ENCODE measurements at regions not wholly inside any gene's neighbourhood (a gene's known extent, or its start where the extent isn't known, plus 50 kb on each side); places are given as distances from the start of the nearest gene placed in this dataset.

GRCh38 chr3:157912514-157913451, 193.4 kb downstream of the SHOX2 start:
- TF ChIP-seq CTCF (IDR thresholded peaks at IDR 0.05): no peak
- no peak for TF ChIP-seq POLR2A (IDR thresholded peaks at IDR 0.05)

Data from prostate gland (tissue), 2 donors.